ENCODE measurements at regions not wholly inside any gene's neighbourhood (a gene's known extent, or its start where the extent isn't known, plus 50 kb on each side); places are given as distances from the start of the nearest gene placed in this dataset.

DNA sequence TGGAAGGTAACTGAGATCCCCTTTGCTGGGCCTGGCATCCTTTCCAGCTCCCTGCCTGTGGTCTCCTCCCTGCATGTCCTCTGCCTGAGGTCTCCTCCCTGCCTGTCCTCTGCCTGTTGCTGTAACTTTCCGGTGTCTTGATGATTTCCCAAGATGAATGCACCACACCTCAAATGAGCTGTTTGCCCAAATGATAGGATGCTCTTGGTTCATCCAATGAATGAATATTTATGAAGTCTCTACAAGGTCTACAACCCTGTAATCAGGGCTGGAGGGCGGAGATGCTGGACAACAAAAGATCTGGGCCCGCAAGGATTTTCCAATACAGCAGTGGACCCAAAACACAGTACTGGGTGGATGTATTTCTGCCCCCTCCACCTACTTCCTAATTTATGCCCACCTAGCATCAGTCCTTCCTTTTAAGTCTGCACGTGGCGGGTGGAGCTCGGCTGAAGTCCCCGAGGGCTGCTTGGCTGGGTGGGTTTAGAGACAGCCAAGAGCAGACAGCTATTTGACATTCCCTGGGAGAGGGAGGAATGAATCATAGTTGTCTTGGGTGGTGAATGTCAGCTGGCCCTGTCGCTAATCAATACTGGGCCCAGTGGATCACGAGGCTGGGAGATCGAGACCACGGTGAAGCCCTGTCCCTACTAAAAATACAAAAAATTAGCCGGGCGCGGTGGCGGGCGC lies 60.3 kb upstream of the GRHL3 start:
- no peak overlapping the region for H2AFZ ChIP-seq (ENCODE audit: low read length)
- no peak overlapping the region for H3K27ac ChIP-seq (ENCODE audit: low read depth, low read length, poor library complexity, severe bottlenecking)
- DNase-seq (ENCODE audit: low spot score), result no peak
- no peak overlapping the region for H3K4me3 ChIP-seq (ENCODE audit: low read depth, low read length, poor library complexity, severe bottlenecking)
- H3K36me3 ChIP-seq (ENCODE audit: insufficient read depth, low read length), result no peaks in the 10 kb centered on the region
- no peaks in the 10 kb centered on the region for H4K20me1 ChIP-seq (ENCODE audit: insufficient read depth, low read length)
- ChIA-PET POLR2A (no interaction called here), CTCF (ENCODE audit: unreplicated experiment) (interaction anchor here (0.6 kb wide), 1 partner anchor 630 kb away, joined by 5 read pairs; no protein-coding TSS in a partner anchor)
- H3K9me3 ChIP-seq (ENCODE audit: low read length), result no peaks in the 10 kb centered on the region
- no peak overlapping the region for H3K4me2 ChIP-seq (ENCODE audit: low read length)
- no peaks in the 10 kb centered on the region for H3K9me2 ChIP-seq (ENCODE audit: insufficient read depth, low read length)
- no peak for TF ChIP-seq EZH2phosphoT487 (IDR thresholded peaks at IDR 0.05; ENCODE audit: borderline replicate concordance, low read depth, low read length)
- TF ChIP-seq, protein P1, sequence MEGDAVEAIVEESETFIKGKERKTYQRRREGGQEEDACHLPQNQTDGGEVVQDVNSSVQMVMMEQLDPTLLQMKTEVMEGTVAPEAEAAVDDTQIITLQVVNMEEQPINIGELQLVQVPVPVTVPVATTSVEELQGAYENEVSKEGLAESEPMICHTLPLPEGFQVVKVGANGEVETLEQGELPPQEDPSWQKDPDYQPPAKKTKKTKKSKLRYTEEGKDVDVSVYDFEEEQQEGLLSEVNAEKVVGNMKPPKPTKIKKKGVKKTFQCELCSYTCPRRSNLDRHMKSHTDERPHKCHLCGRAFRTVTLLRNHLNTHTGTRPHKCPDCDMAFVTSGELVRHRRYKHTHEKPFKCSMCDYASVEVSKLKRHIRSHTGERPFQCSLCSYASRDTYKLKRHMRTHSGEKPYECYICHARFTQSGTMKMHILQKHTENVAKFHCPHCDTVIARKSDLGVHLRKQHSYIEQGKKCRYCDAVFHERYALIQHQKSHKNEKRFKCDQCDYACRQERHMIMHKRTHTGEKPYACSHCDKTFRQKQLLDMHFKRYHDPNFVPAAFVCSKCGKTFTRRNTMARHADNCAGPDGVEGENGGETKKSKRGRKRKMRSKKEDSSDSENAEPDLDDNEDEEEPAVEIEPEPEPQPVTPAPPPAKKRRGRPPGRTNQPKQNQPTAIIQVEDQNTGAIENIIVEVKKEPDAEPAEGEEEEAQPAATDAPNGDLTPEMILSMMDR (conservative IDR thresholded peaks at IDR 0.05; ENCODE audit: low read length), result no peak
- no peaks in the 10 kb centered on the region for H3K79me2 ChIP-seq (ENCODE audit: insufficient read depth, low read depth, low read length)
- no TSS peak for BruUV-seq (replicated peaks)
- H3K4me1 ChIP-seq (ENCODE audit: insufficient read depth, low read length, poor library complexity, severe bottlenecking), result no peaks in the 10 kb centered on the region
- intact Hi-C loops (cut with micrococcal nuclease; ENCODE audit: unreplicated experiment), result no loop called here

DNA sequence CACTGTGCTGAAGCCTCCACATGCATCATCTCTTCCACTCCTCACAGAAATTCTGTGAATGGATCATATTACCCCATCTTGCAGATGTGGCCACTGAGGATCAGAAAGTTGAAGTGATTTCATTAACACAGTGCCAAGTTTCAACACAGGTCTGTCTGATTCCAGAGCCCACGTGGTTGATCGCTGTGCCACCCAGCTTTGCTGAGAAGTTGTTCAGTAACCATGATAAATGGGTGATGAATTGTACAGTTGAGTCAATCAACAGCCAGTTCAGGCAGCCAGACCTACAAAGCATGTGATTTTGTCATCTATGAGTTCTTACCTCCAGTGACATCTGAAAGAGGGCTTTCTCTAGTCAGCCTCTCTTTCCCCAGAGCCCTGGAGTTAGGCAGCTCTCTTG lies 61.8 kb upstream of the GRHL3 start:
- H3K36me3 ChIP-seq (ENCODE audit: insufficient read depth, low read length), result no peaks in the 10 kb centered on the region
- CTCF ChIA-PET (ENCODE audit: unreplicated experiment), result no interaction called here
- H3K4me2 ChIP-seq (ENCODE audit: low read length), result no peak overlapping the region
- H3K4me3 ChIP-seq (ENCODE audit: low read depth, low read length, poor library complexity, severe bottlenecking), result no peak overlapping the region
- H3K9me3 ChIP-seq (ENCODE audit: low read length), result no peaks in the 10 kb centered on the region
- TF ChIP-seq, protein P1 (conservative IDR thresholded peaks at IDR 0.05; ENCODE audit: low read length), result no peak
- TF ChIP-seq EZH2phosphoT487 (IDR thresholded peaks at IDR 0.05; ENCODE audit: borderline replicate concordance, low read depth, low read length), result no peak
- H2AFZ ChIP-seq (ENCODE audit: low read length), result no peak overlapping the region
- H3K9me2 ChIP-seq (ENCODE audit: insufficient read depth, low read length), result no peaks in the 10 kb centered on the region
- DNase-seq (ENCODE audit: low spot score), result no peak
- no TSS peak for BruUV-seq (replicated peaks)
- H4K20me1 ChIP-seq (ENCODE audit: insufficient read depth, low read length), result no peaks in the 10 kb centered on the region
- no peak overlapping the region for H3K27ac ChIP-seq (ENCODE audit: low read depth, low read length, poor library complexity, severe bottlenecking)
- POLR2A ChIA-PET, result interaction anchor here (0.5 kb wide), 1 partner anchor 230 kb away, joined by 3 read pairs; no protein-coding TSS in a partner anchor
- H3K4me1 ChIP-seq (ENCODE audit: insufficient read depth, low read length, poor library complexity, severe bottlenecking), result no peaks in the 10 kb centered on the region
- no peaks in the 10 kb centered on the region for H3K79me2 ChIP-seq (ENCODE audit: insufficient read depth, low read depth, low read length)
- intact Hi-C loops (cut with micrococcal nuclease; ENCODE audit: unreplicated experiment), result no loop called here

DNA sequence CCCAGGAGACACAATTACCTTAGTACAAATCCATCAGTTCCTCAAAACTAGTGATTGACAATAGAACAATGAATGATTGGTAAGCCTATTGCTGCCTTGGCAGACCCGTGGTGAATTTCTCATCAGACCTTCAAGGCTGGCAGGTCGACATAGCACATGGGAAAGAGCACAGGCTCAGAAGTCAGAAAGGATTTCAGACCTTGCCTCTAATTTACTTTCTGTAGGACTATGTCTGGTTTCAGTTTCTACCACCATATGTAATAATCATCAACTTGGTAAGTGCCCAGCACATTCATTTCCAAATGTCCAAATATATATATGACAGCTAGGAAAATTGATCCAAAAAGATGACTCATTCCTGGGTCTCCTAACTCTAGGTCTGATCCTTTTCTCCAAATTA lies 62.5 kb upstream of the GRHL3 start:
- Histone ChIP-seq H3K4me1 (ENCODE audit: insufficient read depth, low read length, poor library complexity, severe bottlenecking) (no peaks in the 10 kb centered on the region), H3K36me3 (ENCODE audit: insufficient read depth, low read length) (no peaks in the 10 kb centered on the region), H3K9me3 (ENCODE audit: low read length) (no peaks in the 10 kb centered on the region), H2AFZ (ENCODE audit: low read length) (no peak overlapping the region), H3K4me2 (ENCODE audit: low read length) (no peak overlapping the region), H3K79me2 (ENCODE audit: insufficient read depth, low read depth, low read length) (no peaks in the 10 kb centered on the region), H3K4me3 (ENCODE audit: low read depth, low read length, poor library complexity, severe bottlenecking) (no peak overlapping the region), H3K27ac (ENCODE audit: low read depth, low read length, poor library complexity, severe bottlenecking) (no peak overlapping the region), H3K9me2 (ENCODE audit: insufficient read depth, low read length) (no peaks in the 10 kb centered on the region), H4K20me1 (ENCODE audit: insufficient read depth, low read length) (no peaks in the 10 kb centered on the region)
- intact Hi-C loops (cut with micrococcal nuclease; ENCODE audit: unreplicated experiment), result no loop called here
- POLR2A ChIA-PET, result no interaction called here
- TF ChIP-seq, protein P1 (conservative IDR thresholded peaks at IDR 0.05; ENCODE audit: low read length), result no peak
- no peak for TF ChIP-seq EZH2phosphoT487 (IDR thresholded peaks at IDR 0.05; ENCODE audit: borderline replicate concordance, low read depth, low read length)
- CTCF ChIA-PET (ENCODE audit: unreplicated experiment), result no interaction called here
- DNase-seq (ENCODE audit: low spot score), result no peak
- BruUV-seq (replicated peaks), result no TSS peak
